ENCODE measurements at regions not wholly inside any gene's neighbourhood (a gene's known extent, or its start where the extent isn't known, plus 50 kb on each side); places are given as distances from the start of the nearest gene placed in this dataset.

DNA sequence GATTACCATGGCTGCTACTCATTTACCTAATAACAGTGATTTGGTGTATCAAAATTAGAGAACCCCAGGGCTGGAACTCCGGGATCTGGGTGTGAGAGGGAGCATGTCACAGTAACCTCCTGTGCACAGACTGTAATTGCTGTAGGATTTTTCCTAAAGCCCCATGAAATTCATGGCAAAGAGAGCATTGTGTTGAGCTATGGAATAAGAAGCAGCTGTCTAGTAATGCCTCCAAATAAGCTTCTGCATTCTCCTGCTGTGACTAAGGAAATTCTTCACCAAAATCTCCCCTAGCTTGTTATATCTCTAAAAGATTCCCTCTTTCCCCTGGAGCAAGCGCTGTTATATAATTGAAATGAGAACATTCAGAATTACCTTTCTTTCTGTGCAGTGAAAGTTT, 158.1 kb upstream of the SPATS2L start:
- peaks cover 23% of the 10 kb centered on the region; the same call in 1 of the 2 replicates for H3K9me3 ChIP-seq (ENCODE audit: control insufficient read depth, insufficient read depth, low read depth, low read length)
- no peaks in the 10 kb centered on the region for H3K4me1 ChIP-seq (ENCODE audit: control insufficient read depth, insufficient read depth, low read length)
- intact Hi-C loops (cut with micrococcal nuclease; ENCODE audit: unreplicated experiment) (no loop called here), in situ Hi-C loops (cut with HindIII; ENCODE audit: low pct_unique_long_range_greater_than_20kb, low sequenced_read_pairs) (no loop called here)
- no peaks in the 10 kb centered on the region for H3K27me3 ChIP-seq (ENCODE audit: control insufficient read depth, insufficient read depth, low read length)
- CTCF ChIA-PET, result no interaction called here
- no peak for DNase-seq (ENCODE audit: low read depth, low spot score)
- POLR2A ChIA-PET, result interaction anchor here (0.6 kb wide), 1 partner anchor 138 kb away, joined by 3 read pairs; no protein-coding TSS in a partner anchor
- no peak overlapping the region for H3K4me3 ChIP-seq (ENCODE audit: low read depth in 2 of 2, low read length in 2 of 2)
- TF ChIP-seq, protein P1, sequence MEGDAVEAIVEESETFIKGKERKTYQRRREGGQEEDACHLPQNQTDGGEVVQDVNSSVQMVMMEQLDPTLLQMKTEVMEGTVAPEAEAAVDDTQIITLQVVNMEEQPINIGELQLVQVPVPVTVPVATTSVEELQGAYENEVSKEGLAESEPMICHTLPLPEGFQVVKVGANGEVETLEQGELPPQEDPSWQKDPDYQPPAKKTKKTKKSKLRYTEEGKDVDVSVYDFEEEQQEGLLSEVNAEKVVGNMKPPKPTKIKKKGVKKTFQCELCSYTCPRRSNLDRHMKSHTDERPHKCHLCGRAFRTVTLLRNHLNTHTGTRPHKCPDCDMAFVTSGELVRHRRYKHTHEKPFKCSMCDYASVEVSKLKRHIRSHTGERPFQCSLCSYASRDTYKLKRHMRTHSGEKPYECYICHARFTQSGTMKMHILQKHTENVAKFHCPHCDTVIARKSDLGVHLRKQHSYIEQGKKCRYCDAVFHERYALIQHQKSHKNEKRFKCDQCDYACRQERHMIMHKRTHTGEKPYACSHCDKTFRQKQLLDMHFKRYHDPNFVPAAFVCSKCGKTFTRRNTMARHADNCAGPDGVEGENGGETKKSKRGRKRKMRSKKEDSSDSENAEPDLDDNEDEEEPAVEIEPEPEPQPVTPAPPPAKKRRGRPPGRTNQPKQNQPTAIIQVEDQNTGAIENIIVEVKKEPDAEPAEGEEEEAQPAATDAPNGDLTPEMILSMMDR (IDR thresholded peaks at IDR 0.05), result no peak
- TF ChIP-seq TCF7L2 (IDR thresholded peaks at IDR 0.05; ENCODE audit: low read depth, low read length), result no peak
- TF ChIP-seq POLR2AphosphoS5 (IDR thresholded peaks at IDR 0.05; ENCODE audit: low read depth, low read length), result no peak
- no peak for TF ChIP-seq SIN3A (IDR thresholded peaks at IDR 0.05; ENCODE audit: borderline replicate concordance, insufficient read depth, low read depth, low read length)
- TF ChIP-seq, protein P2, sequence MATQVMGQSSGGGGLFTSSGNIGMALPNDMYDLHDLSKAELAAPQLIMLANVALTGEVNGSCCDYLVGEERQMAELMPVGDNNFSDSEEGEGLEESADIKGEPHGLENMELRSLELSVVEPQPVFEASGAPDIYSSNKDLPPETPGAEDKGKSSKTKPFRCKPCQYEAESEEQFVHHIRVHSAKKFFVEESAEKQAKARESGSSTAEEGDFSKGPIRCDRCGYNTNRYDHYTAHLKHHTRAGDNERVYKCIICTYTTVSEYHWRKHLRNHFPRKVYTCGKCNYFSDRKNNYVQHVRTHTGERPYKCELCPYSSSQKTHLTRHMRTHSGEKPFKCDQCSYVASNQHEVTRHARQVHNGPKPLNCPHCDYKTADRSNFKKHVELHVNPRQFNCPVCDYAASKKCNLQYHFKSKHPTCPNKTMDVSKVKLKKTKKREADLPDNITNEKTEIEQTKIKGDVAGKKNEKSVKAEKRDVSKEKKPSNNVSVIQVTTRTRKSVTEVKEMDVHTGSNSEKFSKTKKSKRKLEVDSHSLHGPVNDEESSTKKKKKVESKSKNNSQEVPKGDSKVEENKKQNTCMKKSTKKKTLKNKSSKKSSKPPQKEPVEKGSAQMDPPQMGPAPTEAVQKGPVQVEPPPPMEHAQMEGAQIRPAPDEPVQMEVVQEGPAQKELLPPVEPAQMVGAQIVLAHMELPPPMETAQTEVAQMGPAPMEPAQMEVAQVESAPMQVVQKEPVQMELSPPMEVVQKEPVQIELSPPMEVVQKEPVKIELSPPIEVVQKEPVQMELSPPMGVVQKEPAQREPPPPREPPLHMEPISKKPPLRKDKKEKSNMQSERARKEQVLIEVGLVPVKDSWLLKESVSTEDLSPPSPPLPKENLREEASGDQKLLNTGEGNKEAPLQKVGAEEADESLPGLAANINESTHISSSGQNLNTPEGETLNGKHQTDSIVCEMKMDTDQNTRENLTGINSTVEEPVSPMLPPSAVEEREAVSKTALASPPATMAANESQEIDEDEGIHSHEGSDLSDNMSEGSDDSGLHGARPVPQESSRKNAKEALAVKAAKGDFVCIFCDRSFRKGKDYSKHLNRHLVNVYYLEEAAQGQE (IDR thresholded peaks at IDR 0.05; ENCODE audit: insufficient read depth in 1 of 2, low read depth in 2 of 2, low read length in 1 of 2), result no peak
- ATAC-seq, result no peak
- no TSS peak for BruUV-seq (replicated peaks)
- no peak overlapping the region for H3K27ac ChIP-seq (ENCODE audit: low read length)
- no peaks in the 10 kb centered on the region for H3K36me3 ChIP-seq (ENCODE audit: control insufficient read depth, insufficient read depth, low read length)

DNA sequence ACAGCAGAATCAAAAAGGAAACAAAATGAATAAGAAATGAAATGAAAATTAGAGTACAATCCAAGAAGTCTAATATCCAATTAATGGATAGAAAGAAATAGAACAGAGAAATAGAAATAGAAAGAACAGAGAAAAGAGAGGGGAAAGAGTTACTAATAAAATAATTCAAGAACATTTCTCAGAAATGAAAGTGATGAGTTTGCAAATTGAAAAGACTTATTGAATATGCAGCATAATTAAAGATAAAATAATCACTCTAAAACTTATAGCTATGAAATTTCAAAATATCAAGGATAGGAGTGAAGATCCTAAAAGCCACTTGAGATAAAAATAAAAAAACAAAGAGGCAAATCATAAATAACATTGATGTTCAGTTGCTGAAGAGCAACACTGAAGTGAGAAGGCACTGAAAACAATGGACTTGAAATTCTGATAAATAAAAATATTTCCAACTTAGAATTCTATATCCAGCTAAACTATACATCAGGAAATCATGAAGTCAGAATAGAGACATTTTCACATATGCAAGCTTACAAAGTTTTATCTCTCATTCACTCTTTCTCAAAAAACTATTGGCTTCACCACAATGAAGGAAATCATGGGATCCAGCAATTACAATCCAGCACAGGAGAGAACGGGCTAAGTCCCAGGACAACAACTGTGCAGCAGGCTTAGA, 155.9 kb upstream of the SPATS2L start:
- Histone ChIP-seq H3K27me3 (ENCODE audit: control insufficient read depth, insufficient read depth, low read length) (no peaks in the 10 kb centered on the region), H3K27ac (ENCODE audit: low read length) (no peak overlapping the region), H3K4me3 (ENCODE audit: low read depth in 2 of 2, low read length in 2 of 2) (no peak overlapping the region), H3K36me3 (ENCODE audit: control insufficient read depth, insufficient read depth, low read length) (no peaks in the 10 kb centered on the region), H3K4me1 (ENCODE audit: control insufficient read depth, insufficient read depth, low read length) (no peaks in the 10 kb centered on the region), H3K9me3 (ENCODE audit: control insufficient read depth, insufficient read depth, low read depth, low read length) (peaks cover 23% of the 10 kb centered on the region; the same call in 1 of the 2 replicates)
- ChIA-PET CTCF (no interaction called here), POLR2A (no interaction called here)
- ATAC-seq, result no peak
- TF ChIP-seq SIN3A (IDR thresholded peaks at IDR 0.05; ENCODE audit: borderline replicate concordance, insufficient read depth, low read depth, low read length), result no peak
- TF ChIP-seq, protein P2 (IDR thresholded peaks at IDR 0.05; ENCODE audit: insufficient read depth in 1 of 2, low read depth in 2 of 2, low read length in 1 of 2), result no peak
- DNase-seq (ENCODE audit: low read depth, low spot score), result no peak
- no TSS peak for BruUV-seq (replicated peaks)
- intact Hi-C loops (cut with micrococcal nuclease; ENCODE audit: unreplicated experiment) (no loop called here), in situ Hi-C loops (cut with HindIII; ENCODE audit: low pct_unique_long_range_greater_than_20kb, low sequenced_read_pairs) (no loop called here)
